Hepatocyte (in vitro differentiated cells): ENCODE measurements at regions not wholly inside any gene's neighbourhood (a gene's known extent, or its start where the extent isn't known, plus 50 kb on each side); places are given as distances from the start of the nearest gene placed in this dataset.

Experiments used
- DNase-seq: peaks from one replicate; pipeline ENCODE4 v3.0.0-alpha.2; 2016; ENCODE audit warnings: low spot score
- H2AFZ ChIP-seq: fragments of 200-600 bp; sonication (generic); 2 replicates; pipeline ENCODE4 v1.6.0; 2016; ENCODE audit warnings: antibody characterized with exemption, mild to moderate bottlenecking
- H3K27ac ChIP-seq: fragments of 200-600 bp; sonication (generic); 2 replicates; pipeline ENCODE4 v1.5.1; 2016; ENCODE audit warnings: mild to moderate bottlenecking
- H3K27me3 ChIP-seq: fragments of 200-600 bp; sonication (generic); 2 replicates; pipeline ENCODE4 v1.6.1; 2016
- H3K36me3 ChIP-seq: fragments of 200-600 bp; sonication (generic); replicated peaks from 2 replicates; pipeline ENCODE4 v1.5.1; 2016; ENCODE audit warnings: low read depth; ENCODE audit not compliant: insufficient read depth
- H3K4me1 ChIP-seq: fragments of 200-600 bp; sonication (generic); 2 replicates; pipeline ENCODE4 v1.5.1; 2016; ENCODE audit warnings: mild to moderate bottlenecking, moderate library complexity; ENCODE audit not compliant: insufficient read depth
- H3K4me2 ChIP-seq: fragments of 200-600 bp; sonication (generic); 2 replicates; pipeline ENCODE4 v1.6.0; 2016
- H3K4me3 ChIP-seq: fragments of 200-600 bp; sonication (generic); 2 replicates; pipeline ENCODE4 v1.5.1; 2016; ENCODE audit warnings: mild to moderate bottlenecking
- H3K79me2 ChIP-seq: fragments of 200-600 bp; sonication (generic); 2 replicates; pipeline ENCODE4 v1.6.0; 2017; ENCODE audit warnings: mild to moderate bottlenecking
- H3K9me2 ChIP-seq: fragments of 200-600 bp; sonication (generic); replicated peaks from 2 replicates; pipeline ENCODE4 v1.6.0; 2017; ENCODE audit warnings: mild to moderate bottlenecking; ENCODE audit not compliant: insufficient read depth
- H3K9me3 ChIP-seq: fragments of 200-600 bp; sonication (generic); 2 replicates; pipeline ENCODE4 v1.5.1; 2016; ENCODE audit warnings: low read depth, mild to moderate bottlenecking
- H4K20me1 ChIP-seq: fragments of 200-600 bp; sonication (generic); 2 replicates; pipeline ENCODE4 v1.6.0; 2016; ENCODE audit warnings: mild to moderate bottlenecking; ENCODE audit not compliant: insufficient read depth, poor library complexity, severe bottlenecking
- EZH2 ChIP-seq: fragments of 200-600 bp; sonication (generic); IDR thresholded peaks from 2 replicates; pipeline ENCODE4 v1.6.1; 2016; ENCODE audit warnings: antibody characterized with exemption, mild to moderate bottlenecking, borderline replicate concordance
- EZH2phosphoT487 ChIP-seq: fragments of 200-600 bp; sonication (generic); IDR thresholded peaks from one replicate; pipeline ENCODE4 v1.6.1; 2018; ENCODE audit warnings: antibody characterized with exemption, mild to moderate bottlenecking, low read depth, moderate library complexity; ENCODE audit not compliant: unreplicated experiment, severe bottlenecking
- WGBS: methylation state at CpG from one replicate; pipeline ENCODE4 v1.1.6; 2016; ENCODE audit warnings: low lambda C conversion rate; ENCODE audit errors: missing lambda C conversion rate; 5-methylcytosine and 5-hydroxymethylcytosine counted together
- TF ChIP-seq, protein P1 (sequence below): fragments of 200-600 bp; sonication (generic); IDR thresholded peaks from 2 replicates; pipeline ENCODE4 v1.5.1; 2016; ENCODE audit warnings: antibody characterized with exemption, mild to moderate bottlenecking; ENCODE audit not compliant: poor library complexity

DNA sequence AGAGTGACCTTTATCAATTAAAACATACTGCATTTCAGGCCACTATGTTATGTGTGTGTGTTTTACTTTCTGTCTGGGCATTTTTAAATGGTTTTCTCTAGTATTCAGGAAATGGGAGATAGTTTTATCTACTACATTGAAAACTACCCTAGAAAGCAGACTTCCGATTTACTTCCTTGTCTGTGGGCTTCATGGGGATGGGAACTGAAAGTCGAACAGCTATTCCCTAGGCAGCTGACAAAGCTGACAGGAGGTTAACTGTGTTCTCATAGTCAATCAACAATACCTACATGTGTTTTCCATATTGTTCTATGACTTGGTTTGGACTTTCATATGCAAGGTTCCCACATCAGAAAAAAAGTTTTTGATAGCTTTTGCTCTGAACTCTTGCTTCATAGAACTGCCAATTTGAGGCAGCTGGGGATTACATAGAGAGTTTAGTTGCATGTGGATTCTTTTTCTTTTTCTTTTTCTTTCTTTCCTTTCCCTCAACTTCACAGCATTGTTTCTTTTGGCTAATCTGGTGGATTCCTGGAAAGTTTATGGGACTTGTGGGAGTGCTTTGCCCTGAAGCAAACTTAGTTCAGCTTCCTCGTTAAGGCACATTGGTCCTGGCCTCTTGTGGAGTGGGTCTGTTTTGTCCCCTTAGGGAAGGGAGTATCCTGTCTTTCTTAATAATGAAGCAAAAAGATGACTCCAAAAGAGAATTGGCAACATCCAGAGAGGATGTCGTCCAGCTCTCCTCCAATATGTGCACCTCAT, 327.1 kb upstream of the GIMD1 start:
- H3K9me3 ChIP-seq = no peaks in the 10 kb centered on the region
- H3K27me3 ChIP-seq = no peaks in the 10 kb centered on the region
- no peak overlapping the region for H3K4me3 ChIP-seq
- H3K4me2 ChIP-seq = no peak overlapping the region
- H3K36me3 ChIP-seq = no peaks in the 10 kb centered on the region
- H3K27ac ChIP-seq = no peak overlapping the region
- no peaks in the 10 kb centered on the region for H3K9me2 ChIP-seq
- DNase-seq = no peak
- no peak for TF ChIP-seq EZH2
- TF ChIP-seq, protein P1, sequence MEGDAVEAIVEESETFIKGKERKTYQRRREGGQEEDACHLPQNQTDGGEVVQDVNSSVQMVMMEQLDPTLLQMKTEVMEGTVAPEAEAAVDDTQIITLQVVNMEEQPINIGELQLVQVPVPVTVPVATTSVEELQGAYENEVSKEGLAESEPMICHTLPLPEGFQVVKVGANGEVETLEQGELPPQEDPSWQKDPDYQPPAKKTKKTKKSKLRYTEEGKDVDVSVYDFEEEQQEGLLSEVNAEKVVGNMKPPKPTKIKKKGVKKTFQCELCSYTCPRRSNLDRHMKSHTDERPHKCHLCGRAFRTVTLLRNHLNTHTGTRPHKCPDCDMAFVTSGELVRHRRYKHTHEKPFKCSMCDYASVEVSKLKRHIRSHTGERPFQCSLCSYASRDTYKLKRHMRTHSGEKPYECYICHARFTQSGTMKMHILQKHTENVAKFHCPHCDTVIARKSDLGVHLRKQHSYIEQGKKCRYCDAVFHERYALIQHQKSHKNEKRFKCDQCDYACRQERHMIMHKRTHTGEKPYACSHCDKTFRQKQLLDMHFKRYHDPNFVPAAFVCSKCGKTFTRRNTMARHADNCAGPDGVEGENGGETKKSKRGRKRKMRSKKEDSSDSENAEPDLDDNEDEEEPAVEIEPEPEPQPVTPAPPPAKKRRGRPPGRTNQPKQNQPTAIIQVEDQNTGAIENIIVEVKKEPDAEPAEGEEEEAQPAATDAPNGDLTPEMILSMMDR = no peak
- no peak for TF ChIP-seq EZH2phosphoT487
- no peaks in the 10 kb centered on the region for H4K20me1 ChIP-seq
- H2AFZ ChIP-seq = no peak overlapping the region
- WGBS = 79% methylated on average over 4 of the region's 4 CpGs
- H3K79me2 ChIP-seq = no peaks in the 10 kb centered on the region
- H3K4me1 ChIP-seq = no peaks in the 10 kb centered on the region

GRCh38 chr4:106694232-106694631, 325.7 kb upstream of the GIMD1 start:
- Histone ChIP-seq H3K79me2 (no peaks in the 10 kb centered on the region), H4K20me1 (no peaks in the 10 kb centered on the region), H2AFZ (no peak overlapping the region), H3K4me2 (no peak overlapping the region), H3K4me1 (no peaks in the 10 kb centered on the region), H3K9me3 (no peaks in the 10 kb centered on the region), H3K4me3 (no peak overlapping the region), H3K27ac (no peak overlapping the region), H3K9me2 (no peaks in the 10 kb centered on the region), H3K27me3 (no peaks in the 10 kb centered on the region), H3K36me3 (no peaks in the 10 kb centered on the region)
- TF ChIP-seq EZH2 (no peak), EZH2phosphoT487 (no peak)
- TF ChIP-seq, protein P1 = no peak
- 76% methylated on average over 2 of the region's 2 CpGs for WGBS
- DNase-seq = no peak

GRCh38 chr4:106691749-106692148, 323.2 kb upstream of the GIMD1 start:
- no peak overlapping the region for H3K27ac ChIP-seq
- no peaks in the 10 kb centered on the region for H3K27me3 ChIP-seq
- no peak for DNase-seq
- H4K20me1 ChIP-seq = no peaks in the 10 kb centered on the region
- no peaks in the 10 kb centered on the region for H3K9me2 ChIP-seq
- H3K4me1 ChIP-seq = no peaks in the 10 kb centered on the region
- no peak overlapping the region for H3K4me2 ChIP-seq
- no peaks in the 10 kb centered on the region for H3K36me3 ChIP-seq
- 13% methylated on average over 2 of the region's 2 CpGs for WGBS
- no peak overlapping the region for H3K4me3 ChIP-seq
- no peak overlapping the region for H2AFZ ChIP-seq
- H3K79me2 ChIP-seq = no peaks in the 10 kb centered on the region
- H3K9me3 ChIP-seq = no peaks in the 10 kb centered on the region
- TF ChIP-seq EZH2phosphoT487 = no peak
- TF ChIP-seq, protein P1 = peak; percentile 19
